ENCODE measurements at regions not wholly inside any gene's neighbourhood (a gene's known extent, or its start where the extent isn't known, plus 50 kb on each side); places are given as distances from the start of the nearest gene placed in this dataset.

GRCh38 chr16:17828012-17828411, 357.3 kb upstream of the XYLT1 start:
- DNase-seq (ENCODE audit: low read depth in 2 of 3, low spot score in 2 of 3) = peak in 1 of 3 donors; percentile 44

DNA sequence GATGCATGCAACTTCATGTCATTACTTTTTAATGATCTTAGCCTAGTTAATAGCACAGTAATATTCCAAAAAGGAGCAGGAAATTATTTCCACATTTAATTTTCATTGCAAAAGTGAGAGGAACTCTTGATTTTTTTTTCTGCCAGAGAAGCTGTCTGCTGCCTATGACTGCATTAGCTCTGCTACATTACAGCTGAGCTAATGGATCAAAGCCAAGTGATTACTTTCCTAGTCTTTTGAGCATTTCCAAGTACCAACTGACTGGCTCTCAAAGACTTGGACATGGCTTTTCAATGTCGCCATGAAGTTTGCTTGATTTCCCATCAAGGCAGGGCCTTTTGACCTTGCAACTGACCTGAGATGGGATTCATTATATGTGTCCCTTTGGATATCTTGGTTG, 356.6 kb upstream of the XYLT1 start:
- no peak for DNase-seq (ENCODE audit: low read depth in 2 of 3, low spot score in 2 of 3)

DNA sequence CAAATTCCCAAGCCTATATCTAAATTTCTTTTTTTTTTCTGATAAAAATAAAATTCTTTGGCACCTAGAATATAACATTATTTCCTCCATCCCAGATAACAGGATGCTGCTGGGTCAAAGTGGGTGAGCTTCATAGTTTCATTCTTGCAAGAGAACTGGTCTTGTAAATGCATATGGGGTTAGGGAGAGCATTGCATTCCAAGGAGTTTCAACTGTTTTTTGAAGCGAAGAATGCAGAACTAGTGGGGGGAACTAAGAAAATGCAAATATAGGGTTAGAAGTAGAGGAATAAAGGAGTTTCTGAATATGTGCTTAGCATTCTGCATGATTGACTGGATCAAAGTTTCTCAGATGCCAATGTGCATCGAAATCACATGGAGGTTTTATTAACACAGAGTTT, 347.2 kb upstream of the XYLT1 start:
- no peak for DNase-seq (ENCODE audit: low read depth in 2 of 3, low spot score in 2 of 3)

- no peak for DNase-seq (ENCODE audit: low read depth in 2 of 3, low spot score in 2 of 3)
Measured at GRCh38 chr16:17817260-17817659, 346.5 kb upstream of the XYLT1 start.

DNA sequence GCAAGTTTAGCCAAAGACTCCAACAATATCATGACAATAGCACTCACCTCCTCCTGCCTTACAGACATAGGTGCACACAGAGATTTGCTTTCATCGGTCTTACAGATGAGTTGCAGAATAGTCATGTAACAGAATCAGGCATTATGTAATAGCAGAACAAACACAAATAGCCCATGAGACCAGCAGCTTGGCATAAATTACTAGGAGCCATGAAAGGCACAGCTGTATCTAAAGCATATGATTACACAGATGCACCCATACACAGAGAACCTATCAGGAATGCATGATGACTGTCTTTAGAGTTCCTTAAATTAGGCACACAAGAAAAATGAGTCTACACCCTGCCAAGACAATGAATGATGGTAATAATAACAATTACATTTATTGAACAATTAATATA, 342.0 kb upstream of the XYLT1 start:
- no peak for DNase-seq (ENCODE audit: low read depth in 2 of 3, low spot score in 2 of 3)

GRCh38 chr16:17804857-17805256, 334.1 kb upstream of the XYLT1 start:
- DNase-seq (ENCODE audit: low read depth in 2 of 3, low spot score in 2 of 3) = no peak

GRCh38 chr16:17803625-17804410, 333.1 kb upstream of the XYLT1 start:
- no peak for DNase-seq (ENCODE audit: low read depth in 2 of 3, low spot score in 2 of 3)

- no peak for DNase-seq (ENCODE audit: low read depth in 2 of 3, low spot score in 2 of 3)
Measured at GRCh38 chr16:17802571-17802970, 331.8 kb upstream of the XYLT1 start.

GRCh38 chr16:17801068-17801467, 330.3 kb upstream of the XYLT1 start:
- no peak for DNase-seq (ENCODE audit: low read depth in 2 of 3, low spot score in 2 of 3)

- no peak for DNase-seq (ENCODE audit: low read depth in 2 of 3, low spot score in 2 of 3)
Measured at GRCh38 chr16:17798716-17799115, 328.0 kb upstream of the XYLT1 start.

DNA sequence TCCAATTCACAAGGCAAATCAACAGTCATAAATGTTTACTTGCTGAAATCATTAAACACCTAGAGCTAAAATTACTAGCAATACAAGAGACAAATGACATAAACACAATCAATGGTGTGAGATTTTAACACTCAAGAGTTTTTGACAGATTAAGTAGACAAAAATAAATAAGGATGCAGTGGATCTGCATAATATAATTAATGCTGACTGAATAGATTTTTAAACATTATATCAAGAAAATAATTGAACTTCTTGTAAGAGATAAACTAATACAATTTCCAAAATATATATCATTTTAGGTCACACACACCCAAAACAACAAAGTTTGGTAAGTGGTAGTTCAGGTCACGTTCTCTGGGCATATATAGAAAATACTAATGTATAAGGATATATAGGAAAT, 322.6 kb upstream of the XYLT1 start:
- DNase-seq (ENCODE audit: low read depth in 2 of 3, low spot score in 2 of 3) = no peak

GRCh38 chr16:17784073-17784472, 313.3 kb upstream of the XYLT1 start:
- DNase-seq (ENCODE audit: low read depth in 2 of 3, low spot score in 2 of 3) = peak in 2 of 3 donors; percentile 6 to 64

DNA sequence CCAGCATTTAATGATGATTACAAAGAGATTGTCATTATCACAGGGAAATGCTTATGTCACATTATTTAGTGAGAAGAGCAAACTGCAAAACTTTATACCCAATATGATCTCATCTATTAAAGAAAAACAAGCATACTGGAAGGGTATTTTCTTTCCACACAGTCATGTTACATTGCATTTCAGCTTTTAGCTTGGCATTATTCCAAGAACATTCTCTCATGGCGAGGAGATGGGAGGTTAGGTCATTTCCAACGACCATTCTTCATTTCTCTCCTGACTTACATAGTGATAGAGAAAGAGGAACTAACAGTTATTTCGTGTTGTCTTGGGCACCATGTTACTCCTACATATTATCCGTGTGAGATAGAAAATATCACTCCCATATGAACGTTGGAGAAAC, 309.4 kb upstream of the XYLT1 start:
- DNase-seq (ENCODE audit: low read depth in 2 of 3, low spot score in 2 of 3) = no peak

DNA sequence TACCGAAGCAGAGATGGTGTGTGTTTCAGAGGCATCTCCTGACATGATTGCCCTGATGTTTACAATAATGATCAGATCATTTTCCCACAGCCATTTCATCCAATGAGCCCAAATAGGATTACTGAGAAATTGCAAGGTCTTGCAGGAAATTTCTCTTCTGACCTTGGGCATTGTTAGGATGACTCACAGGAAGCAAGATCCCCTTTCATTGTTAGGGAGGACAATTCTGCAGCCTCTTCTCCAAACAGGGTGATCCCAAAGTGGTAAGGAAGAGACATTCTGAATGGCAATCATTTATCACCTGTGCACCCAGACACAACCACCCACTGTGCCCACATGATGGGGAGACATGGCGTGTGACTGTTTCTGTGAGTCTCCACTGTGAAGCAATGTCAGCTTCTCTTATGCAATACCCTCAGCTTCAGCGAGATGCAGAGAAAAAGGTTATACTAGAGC, 306.7 kb upstream of the XYLT1 start:
- no peak for DNase-seq (ENCODE audit: low read depth in 2 of 3, low spot score in 2 of 3)

DNA sequence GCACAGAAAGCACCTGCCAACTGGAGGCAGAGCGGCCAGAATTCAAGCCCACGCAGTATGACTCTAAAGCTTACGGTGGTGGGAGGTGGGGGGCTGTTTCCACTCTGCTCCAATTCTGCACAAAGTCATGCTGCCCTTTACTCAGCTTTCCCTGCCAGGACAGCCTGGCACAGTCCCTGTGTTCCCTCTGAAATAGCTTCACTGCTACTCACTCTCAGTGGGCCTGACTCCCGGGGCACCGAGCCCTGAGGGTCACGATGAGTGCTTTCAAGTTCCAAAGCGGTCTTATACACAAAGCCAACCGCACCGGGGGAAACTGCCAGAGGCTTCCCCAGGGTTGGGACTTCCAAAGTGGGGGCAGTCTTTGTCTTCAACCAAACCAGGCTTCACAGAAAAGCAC, 306.1 kb upstream of the XYLT1 start:
- no peak for DNase-seq (ENCODE audit: low read depth in 2 of 3, low spot score in 2 of 3)

DNA sequence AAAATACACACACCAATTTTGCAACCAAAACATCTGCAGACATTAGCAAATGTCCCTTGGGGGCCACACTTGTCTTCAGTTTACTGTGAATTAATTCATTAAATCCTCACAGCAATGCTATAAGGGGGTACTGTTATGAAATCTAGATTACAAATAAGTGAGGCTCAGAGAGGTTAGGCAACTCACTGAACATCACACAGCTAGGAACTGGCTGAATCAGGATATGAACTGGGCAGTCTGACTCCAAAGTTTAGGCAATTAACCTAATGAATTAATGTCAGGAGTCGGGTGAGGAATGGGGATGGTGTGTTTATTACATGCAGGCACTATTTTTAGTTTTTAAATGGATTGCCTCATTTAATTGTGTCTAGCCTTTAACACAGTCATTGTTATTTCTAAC, 305.7 kb upstream of the XYLT1 start:
- DNase-seq (ENCODE audit: low read depth in 2 of 3, low spot score in 2 of 3) = no peak

DNA sequence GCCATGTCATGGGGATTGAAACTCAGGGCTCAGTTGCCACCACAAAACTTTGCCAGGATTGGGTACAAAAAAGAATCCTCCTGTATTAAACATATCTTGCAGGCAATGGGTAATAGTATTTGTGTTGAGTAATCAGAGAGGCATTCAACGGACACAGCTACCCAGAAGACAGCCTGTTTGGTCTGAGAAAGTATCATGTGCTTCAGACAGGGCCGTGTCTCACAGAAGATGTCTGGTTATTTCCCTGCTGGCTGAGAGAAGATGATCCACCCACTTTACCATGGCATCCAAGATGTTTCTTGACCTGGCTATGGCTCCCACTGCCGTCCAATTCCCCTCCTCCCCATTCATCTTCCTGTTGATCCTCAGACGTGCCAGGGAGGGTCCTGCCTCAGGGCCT, 304.3 kb upstream of the XYLT1 start:
- DNase-seq (ENCODE audit: low read depth in 2 of 3, low spot score in 2 of 3) = no peak

GRCh38 chr16:17773698-17774101, 302.9 kb upstream of the XYLT1 start:
- DNase-seq (ENCODE audit: low read depth in 2 of 3, low spot score in 2 of 3) = no peak

DNA sequence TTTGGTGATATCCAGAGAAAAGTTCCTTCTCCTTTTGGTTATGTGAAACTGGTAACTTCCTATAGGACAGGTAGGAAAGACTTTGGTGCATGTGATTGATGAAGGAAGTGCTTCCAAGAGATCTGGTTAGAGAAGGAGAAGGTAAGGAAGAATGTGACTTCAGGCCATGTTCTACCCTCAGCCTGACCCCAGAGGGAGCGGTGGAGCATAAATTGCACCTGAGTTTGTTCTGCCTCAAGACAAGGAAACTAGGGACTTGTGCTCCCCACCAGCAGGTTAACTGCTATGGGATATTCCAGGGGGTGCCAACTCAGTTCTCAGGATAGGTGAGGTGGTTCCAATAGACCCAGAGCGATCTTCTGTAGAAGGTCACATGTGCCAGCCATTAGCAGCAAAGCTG, 299.3 kb upstream of the XYLT1 start:
- no peak for DNase-seq (ENCODE audit: low read depth in 2 of 3, low spot score in 2 of 3)

GRCh38 chr16:17769065-17769464, 298.3 kb upstream of the XYLT1 start:
- no peak for DNase-seq (ENCODE audit: low read depth in 2 of 3, low spot score in 2 of 3)

- no peak for DNase-seq (ENCODE audit: low read depth in 2 of 3, low spot score in 2 of 3)
Measured at GRCh38 chr16:17768257-17768656, 297.5 kb upstream of the XYLT1 start.

DNA sequence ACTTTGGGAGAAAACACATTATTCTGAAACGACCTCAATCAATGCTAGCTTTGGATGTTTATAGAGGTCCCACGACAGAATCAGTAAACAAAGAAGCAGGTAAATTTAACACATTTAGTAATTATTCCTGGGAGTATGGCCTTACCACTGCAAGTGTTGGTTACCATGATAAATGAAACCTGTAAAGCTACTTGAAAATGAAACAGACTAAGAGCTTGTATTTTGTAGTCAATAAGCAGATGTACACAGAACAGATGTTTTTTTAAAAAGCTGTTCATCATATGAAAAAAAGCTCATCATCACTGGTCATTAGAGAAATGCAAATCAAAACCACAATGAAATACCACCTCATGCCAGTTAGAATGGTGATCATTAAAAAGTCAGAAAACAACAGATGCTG, 295.3 kb upstream of the XYLT1 start:
- no peak for DNase-seq (ENCODE audit: low read depth in 2 of 3, low spot score in 2 of 3)
